ENCODE measurements at regions not wholly inside any gene's neighbourhood (a gene's known extent, or its start where the extent isn't known, plus 50 kb on each side); places are given as distances from the start of the nearest gene placed in this dataset.

- TF ChIP-seq CTCF (IDR thresholded peaks at IDR 0.05) (no peak), EZH2 (IDR thresholded peaks at IDR 0.05; ENCODE audit: borderline replicate concordance, insufficient read depth, low read depth, low read length, poor library complexity, severe bottlenecking) (no peak)
Observed at GRCh38 chr10:78616125-78616695, 452.6 kb upstream of the ZMIZ1 start.
